Stimulated activated CD4-positive, alpha-beta T cell treated with anti-CD3 and anti-CD28 coated beads, Interleukin-12 subunit alpha, Interleukin-12 subunit beta, amount 100 ng/mL, for 4 hours (primary cell): ENCODE measurements at regions not wholly inside any gene's neighbourhood (a gene's known extent, or its start where the extent isn't known, plus 50 kb on each side); places are given as distances from the start of the nearest gene placed in this dataset.
A peak's percentile ranks its signal among the peaks of the same experiment; 100 is the strongest.

Experiments
- DNase-seq: peaks from one replicate; pipeline ENCODE4 v3.0.0-alpha.2; 2020

DNA sequence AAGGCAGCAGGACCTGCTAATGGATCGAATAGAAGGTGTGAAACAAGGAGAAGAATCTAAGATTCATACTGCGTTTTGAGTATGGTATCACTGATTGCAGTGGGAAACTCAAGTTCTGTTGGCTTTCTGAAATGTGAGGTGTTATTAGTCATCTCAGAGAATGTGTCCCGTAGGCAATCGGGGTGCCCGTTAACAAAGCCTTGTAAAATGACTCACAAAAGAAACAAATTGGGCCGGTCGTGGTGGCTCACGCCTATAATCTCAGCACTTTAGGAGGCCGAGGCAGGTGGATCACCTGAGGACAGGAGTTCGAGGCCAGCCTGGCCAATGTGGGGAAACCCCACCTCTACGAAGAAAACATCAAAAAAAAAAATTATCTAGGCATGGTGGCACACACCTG is 118.2 kb upstream of the C7orf33 start:
- no peak for DNase-seq

DNA sequence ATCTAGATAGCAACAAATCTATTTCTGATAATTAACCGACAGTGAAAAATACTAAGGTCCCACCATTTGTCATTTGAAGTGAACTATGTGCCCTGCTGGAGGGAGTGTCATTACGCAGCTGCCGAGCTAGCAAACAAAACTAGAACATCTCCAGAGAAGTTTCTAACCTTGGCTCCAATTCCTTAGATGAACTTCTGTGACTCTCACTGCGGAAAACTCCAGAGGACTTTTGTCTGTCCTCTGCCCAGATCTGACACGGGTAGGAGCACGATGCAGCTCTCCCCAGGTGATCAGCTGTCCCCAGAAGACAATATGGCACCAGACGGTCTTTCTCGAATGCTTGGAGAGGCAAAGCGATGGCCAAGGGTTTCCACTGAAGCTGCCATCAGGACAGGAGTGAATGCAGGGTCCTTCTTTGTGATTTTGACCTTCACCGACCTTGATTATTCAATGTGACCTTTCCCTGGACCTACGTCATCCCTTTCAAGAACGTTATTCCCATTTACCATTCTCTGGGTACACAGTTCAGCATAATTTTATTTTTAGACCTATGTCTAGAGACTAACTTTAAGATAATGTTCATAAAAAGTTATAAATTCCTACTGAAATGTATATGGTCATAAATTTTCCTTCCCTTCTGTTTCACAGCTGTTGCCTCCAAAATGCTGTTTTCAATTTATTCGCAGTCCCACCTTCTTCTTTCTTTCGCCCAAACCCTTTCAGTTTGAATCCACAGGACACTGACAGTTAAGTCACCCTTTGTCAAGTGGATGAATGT is 116.7 kb upstream of the C7orf33 start:
- no peak for DNase-seq

DNA sequence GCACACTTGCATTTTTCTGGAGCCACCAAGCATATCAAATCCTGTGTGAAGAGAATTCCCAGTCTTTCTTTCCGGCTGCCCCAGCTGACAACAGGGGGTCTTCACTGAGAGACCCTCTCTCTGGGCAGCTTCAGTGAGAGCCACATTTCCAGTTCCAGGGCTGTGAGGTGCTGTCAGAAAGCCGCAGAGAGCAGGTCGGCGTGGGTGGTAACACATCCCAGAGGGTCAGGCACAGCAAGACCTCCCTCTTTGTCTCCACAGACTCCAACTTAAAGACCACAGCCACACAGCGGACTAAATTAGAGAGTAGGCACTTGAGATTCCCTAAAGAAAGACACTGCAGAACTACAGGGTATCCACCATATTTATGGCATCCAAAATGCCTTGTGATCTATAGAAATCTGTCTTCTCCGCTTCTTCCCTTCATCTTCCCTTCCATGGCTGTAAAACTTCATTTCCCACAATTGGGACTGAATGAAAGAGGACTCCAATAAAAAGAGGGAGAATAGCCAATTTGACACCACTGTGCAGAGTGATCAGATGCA is 116.0 kb upstream of the C7orf33 start:
- DNase-seq: no peak

DNA sequence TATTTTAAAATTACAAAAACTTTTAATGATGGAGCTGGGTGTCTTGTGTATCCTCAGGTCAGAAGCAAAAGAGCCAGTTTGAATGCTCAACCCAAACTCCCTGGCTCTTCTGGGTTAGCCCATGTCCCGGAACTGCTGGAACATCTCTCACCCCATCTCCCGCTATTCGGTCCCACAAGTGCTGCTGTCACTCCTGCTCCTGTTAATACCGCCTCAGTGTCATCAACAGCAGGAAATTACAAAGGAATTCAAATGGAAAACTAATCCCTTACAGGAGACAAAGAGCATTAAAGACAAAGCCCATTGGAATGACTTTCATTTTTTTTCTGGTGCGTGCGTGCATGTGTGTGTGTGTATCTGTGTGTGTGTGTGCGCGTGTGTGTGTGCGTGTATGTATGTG is 112.0 kb upstream of the C7orf33 start:
- no peak for DNase-seq

DNA sequence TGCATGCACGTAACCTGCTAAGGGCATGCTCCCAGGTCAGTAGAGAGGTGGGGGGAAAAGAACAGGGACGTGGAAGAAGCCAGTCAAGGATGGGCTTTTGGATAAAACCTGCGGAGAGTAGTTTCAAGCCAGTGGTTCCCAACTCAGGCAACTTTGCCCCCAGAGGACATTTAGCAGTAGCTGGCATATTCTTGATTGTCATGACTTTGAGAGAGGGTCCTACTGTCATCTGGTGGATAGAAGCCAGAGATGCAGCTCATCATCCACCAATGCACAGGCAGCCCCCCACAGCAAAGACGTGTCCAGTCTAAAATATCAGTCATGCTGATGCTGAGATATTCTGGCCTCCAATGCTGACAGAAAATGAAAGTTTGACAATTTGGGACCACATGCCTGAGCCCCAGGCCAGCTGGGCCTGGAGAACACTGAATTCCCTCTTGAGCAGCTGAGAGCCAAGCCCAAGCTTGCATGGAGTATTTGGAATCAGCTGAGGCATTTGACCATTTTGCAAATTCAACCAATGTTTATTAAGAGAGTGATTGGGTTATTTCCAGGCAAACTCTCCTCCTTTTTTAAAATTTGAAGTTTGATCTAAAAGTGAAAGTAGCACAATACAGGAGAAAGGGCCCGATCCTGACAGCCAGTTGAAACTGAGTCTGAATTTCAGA is 110.0 kb upstream of the C7orf33 start:
- DNase-seq: no peak

DNA sequence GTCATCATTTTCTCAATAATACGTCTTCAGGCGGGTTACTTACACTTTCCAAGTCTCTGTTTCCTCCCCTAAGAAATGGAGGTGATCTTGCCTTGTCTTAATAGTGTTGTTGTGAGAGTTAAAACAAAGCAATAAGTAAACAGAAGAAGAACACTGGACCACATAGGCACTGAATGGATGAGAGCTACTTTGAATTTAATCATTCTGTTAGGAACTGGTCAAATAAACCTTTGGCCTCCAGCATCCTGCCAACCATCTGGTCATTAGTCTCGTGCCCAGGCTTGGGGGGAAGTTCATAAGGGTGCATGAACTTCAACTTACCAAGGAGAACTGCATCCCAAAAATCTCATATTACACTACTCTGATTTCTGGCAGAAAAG is 109.4 kb upstream of the C7orf33 start:
- no peak for DNase-seq

DNA sequence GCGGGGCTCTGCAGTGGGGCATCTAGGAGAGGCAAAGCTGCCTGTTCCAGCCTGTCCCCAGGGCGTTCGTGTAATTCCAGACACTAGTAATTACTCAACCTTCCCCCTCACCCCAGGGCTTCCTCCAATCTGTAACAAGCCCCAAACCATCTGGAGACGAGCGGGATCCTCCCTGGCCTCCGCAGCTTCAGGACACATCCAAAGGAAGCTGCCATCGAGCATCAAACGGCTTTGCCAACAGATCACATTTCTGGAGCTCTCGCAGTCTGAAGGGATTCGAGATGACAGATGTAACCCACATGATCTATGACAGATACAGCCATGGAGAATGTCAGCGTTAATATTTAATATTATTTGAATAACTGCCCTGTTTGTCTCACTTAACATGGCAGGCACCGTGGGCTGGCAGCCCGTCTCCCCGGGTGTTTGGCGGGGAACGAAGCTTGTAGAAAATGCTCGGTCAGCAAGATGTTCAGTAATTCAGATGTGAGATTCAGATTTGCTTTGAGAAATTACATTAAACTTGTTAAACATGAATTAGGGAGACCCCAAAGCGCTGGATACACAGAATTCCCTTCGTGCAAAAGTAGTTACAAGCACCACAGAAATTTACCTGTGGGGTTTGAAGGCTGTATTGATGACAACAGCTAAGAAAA is 108.5 kb upstream of the C7orf33 start:
- DNase-seq: no peak

DNA sequence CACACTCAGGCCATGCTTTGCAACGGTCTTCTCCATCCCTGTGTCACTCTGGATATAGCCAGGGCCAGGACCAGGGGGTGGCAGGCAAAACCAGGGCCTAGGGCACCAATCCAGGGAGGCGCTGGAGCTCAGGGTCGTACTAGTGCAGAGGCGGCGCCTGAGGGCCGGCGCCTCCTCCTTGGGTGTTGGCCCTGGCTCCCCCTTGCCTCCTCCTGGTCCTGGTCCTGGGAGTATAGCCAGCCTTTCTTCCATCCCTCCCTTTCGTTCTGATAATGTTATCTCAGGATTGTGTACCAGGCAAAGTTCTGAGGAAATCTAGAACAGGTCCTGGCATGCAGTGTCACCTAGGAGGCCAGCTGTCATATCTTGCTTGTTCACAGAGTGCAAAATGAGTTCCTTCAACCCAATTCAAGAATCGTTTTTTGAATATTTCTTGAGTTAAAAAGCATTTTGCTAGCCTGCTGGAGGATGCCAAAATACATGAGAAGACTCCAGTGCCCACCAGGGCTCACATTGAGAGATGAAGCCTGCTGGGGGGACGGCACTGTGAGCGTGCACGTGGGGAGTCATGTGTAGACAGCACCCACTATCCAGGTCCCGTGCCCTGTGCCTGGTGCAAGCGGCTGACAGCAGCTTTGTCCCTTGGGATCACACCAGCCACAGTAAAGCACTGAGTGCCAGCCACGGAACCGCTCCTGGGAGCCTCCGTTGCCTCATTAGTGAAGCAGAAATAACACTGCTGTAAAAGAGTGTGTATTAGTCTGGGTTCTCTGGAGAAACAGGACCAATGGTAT is 106.9 kb upstream of the C7orf33 start:
- no peak for DNase-seq

DNA sequence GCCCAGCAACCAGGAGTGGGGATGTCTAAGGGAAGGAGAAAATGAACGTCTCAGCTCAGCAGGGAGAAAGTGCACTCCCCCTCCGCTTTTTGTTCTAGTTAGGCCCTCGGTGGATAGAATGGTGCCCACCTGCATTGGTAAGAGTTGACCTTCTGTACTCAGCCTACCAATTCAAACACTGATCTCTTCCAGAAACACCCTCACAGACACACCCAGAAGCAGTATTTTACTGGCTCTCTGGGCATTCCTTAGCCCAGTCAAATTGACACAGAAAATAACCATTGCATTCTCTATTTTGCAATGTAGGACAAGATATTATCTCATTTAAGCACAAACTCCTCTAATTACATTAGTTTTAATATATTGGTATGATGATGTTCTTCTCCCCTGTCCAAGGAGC is 106.1 kb upstream of the C7orf33 start:
- DNase-seq: no peak

DNA sequence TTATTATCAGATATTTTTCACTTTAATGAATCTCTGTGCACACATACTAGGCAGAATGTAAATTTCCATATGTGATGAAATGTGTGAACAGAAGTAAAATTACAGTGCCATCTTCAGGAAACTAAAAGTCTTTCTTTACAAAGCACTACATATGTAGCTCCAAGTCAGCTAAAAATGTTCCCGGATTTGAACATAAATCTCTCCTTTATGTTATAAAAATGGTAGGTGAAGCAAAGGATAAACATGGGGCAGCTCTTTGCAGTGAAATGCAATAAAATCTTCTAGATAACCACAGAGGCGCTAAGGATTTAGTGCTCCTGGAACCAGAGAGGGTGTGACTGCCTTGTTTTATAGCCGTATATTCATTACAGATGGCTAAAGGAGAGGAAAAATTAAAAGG is 104.9 kb upstream of the C7orf33 start:
- no peak for DNase-seq

DNA sequence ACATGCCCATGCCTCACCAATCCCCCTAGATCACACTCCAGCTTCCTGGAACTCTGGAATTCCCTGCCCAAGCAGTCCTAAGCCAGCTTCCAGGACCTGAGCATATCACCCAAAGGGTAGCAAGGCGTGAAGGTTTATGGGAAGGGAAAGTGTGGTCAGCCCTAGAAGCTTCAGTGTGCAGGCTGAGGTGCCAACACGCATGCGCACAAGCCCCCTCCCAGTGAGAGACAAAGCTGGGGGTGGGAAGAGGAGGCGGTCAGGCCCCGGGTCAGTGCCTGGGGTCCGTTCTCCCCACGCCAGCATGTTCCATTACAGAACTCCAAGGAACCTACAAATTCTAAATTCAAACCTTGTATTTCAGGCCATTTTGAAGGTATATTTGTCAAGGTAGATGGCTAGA is 103.6 kb upstream of the C7orf33 start:
- no peak for DNase-seq

DNA sequence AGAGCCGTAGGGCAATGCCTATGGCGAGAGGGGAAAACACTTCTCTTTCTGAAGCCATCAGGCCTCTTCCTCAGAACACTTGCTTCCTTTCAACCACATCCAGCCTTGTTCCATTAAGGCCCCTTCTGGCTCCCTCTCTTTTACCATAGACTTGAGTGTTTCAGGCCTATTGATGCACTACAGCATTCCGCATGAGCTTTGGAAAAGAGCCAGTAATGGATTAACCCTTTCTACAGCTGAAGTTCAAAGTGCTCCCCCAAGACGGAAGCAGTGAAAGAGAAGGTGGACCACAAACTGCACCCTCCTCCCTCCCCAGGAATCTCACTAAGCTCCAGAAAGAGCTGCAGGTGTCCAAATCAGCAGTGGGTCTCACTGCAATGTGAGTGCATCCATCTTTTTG is 102.7 kb upstream of the C7orf33 start:
- DNase-seq: no peak

DNA sequence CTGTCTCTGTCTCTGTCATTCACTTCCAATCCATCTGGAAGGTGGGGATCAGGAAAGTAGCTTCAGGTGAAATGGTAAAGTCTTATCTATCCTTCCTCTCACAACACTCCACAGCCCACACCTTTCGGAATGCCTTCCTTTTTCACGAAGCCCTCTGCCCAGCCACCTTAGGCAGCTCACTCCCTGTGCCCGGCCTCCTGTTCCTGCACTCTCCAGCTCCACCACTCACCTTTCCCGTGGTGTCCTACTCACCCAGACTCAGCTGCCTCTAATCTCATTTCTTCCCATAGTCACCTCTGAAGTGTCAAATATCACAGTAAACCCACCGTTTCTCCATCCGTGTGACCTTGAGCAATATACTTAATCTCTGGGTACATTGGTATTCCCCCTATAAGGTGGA is 100.9 kb upstream of the C7orf33 start:
- DNase-seq: no peak

DNA sequence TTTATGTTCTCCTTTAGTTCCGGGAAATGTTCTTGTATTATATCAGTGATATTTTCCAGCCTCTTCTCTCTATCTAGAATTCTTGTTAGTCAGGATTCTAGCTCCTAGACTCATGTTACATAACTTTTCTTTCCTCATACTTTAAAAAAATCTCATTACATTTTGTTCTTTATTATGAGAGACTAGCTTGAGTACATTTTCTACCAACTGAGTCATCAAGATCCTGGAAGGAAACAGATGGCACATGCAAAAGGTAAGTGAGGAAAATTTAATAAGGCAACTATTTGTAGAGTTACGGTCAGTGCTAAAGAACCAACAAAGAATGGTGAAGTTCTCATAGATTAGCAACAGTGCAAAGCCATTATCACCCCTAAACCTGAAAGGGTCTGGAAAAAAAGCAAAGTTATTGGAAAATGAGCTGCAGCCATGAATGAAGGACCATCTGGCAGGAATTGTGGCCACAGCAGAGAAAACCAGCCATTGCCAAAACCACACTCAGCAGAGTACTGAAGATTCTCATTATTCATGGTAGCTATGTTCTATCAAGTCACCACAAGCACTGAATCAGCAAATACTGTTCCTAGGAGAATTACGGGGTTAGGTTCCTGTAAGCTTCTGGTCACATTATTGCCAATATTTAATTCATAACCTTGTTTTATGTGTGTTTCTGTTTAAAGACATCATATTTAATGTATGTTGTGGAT is 98.3 kb upstream of the C7orf33 start:
- DNase-seq: no peak

DNA sequence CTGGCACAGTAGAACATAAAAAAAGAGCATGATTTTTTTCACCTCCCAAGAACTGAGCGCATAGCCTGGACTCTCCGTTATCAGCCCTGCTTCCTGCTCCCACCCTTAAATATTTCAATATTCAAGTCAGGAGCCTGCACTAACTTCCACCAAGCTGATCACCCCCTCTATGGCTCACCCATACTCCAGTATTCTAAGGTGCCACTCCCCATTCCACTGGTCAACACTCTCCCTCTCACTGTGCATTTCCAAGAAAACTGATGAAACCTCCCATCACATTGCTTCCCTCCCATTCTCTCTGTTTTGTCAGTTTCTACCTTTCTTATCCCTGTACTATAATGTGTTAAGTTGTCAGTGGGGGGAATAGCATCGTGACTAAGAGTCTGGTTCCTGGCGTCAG is 95.0 kb upstream of the C7orf33 start:
- no peak for DNase-seq

DNA sequence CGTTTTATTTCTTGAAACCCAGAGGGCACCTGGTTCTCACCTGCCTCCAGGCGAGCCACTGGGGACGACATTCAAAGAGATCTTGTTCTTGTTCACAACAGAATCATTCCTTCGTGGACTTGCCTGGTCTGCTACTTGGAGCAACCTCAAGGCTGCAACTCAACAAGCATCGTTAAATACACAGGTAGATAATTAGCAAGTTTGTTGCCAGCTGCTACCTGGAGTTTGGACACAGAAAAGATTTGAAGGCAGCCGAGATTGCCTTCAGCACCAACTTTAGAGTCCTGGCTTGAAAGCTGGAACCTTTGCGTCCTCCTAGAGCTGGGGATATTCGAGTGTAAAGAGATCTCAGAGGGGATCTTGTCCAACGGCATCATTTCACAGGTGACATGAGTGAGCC is 89.6 kb upstream of the C7orf33 start:
- no peak for DNase-seq

DNA sequence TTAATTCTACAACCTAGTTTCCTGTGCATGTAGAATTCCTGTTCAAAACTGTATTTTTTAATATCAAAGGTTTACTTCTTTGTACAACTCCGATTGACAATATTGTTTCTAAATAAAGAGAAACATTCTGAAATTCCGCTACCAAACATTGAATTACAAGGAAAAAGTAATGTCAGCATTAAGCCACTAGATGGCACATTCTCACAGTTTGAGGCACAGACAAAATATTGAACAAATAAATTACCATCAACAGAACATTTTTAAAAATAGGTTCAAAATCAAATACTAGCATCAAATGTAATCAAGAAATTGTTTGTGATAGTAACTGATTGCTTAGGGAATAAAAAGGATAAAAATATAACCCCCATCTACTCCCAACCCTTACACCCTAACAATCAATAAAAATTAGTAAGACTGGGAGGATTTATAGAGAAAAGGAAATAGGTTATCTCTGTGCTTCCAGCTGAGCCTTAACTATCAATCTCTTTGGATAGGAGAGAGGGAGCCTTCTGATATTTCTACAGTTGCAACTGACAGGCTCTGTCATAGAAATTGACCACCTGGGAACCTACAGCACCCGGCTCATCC is 86.6 kb upstream of the C7orf33 start:
- no peak for DNase-seq

DNA sequence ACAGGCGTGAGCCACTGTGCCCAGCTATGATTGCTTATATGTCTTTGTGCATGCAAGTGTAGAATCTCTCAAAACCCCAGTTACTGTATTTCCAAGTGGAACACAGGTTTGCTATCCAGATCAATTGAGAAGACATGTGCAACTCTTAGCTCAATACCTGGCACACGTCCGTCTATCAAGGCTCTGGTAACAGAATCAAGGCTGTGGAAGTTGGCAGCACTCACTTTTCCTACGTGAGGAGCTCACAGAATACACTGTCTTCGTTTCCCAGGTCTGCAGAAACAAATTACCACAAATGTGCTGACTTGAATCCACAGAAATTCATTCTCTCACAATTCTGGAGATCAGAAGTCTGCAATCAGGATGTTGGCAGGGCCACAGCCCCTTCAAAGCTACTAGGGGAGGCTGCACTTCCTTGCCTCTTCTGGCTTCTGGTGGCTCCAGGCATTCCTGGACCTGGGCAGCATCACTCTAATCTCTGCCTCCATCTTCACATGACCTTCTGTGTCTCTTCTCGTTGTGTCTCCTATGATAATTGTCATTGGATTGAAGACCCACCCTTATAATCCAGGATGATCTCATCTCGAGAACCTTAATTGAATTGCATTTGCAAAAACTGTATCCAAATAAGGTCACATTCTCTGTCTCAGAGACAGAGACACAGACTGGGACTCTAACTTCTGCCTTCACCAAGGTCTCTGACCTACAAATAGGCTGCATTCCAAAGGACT is 84.8 kb upstream of the C7orf33 start:
- DNase-seq: no peak

DNA sequence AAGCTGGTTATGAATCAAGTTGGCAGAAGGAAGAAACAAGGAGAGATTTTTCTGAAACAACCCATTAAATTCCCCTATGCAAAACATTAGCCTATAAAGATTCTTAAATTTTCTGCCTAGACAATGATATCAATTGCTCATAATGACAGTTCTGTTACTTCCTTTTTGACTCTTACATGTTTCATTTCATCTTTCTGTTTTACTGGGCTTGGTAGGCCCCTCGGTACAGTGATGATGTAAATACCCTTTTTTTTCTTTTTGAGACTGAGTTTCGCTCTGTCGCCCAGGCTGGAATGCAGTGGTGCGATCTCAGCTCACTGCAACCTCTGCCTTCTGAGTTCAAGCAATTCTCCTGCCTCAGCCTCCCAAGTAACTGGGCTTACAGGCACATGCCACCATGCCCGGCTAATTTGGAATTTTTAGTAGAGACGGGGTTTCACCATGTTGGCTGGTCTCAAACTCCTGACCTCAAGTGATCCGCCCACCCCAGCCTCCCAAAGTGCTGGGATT is 83.4 kb upstream of the C7orf33 start:
- peak; percentile 8 for DNase-seq

DNA sequence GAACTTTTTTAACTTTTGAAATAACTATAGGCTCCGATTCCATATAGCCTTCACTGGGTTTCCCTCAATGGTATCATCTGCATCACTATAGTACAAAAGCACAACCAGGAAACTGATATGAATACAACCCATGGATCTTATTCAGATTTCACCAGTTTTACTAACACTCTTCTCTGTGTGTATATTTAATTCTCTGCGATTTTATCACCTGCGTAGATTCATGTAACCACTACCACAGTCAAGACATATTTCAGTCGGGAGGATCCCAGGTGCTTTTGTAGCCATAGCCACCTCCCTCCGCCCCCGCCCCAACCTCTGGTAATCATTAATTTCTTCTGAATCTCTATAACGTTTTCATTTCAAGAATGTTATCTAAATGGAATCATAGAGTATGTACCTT is 82.8 kb upstream of the C7orf33 start:
- DNase-seq: no peak

DNA sequence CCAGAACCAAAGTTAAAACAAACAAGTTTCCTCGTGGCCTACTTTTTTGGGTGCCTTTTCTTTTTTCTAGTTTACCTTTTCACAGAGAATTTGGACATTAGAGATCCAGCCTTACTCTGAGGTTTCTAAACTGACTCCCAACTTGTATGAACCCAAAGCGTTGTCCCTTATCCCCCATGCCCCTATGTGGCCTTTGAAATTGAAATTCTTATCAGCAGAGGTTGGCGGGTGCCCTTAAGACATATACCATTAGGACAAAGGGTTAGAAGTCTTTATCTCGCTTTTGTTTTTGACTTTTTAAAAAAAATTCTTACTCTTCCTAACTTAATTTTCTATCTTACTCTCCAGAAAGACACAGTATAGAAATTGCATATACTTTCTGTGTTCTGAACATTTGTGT is 76.3 kb upstream of the C7orf33 start:
- no peak for DNase-seq
